ENCODE measurements at regions not wholly inside any gene's neighbourhood (a gene's known extent, or its start where the extent isn't known, plus 50 kb on each side); places are given as distances from the start of the nearest gene placed in this dataset.

GRCh38 chr7:155864991-155865690 is 52.9 kb upstream of the SHH start:
- ChIA-PET CTCF (no interaction called here), POLR2A (no interaction called here)
- Mint-ChIP-seq H3K4me3 (no peak overlapping the region), H3K27ac (no peak overlapping the region), H3K9me3 (no peaks in the 10 kb centered on the region), H3K27me3 (peaks cover 8% of the 10 kb centered on the region), H3K36me3 (ENCODE audit: low read depth) (no peaks in the 10 kb centered on the region), H3K4me1 (no peaks in the 10 kb centered on the region)
- TF ChIP-seq CTCF (IDR thresholded peaks at IDR 0.05): no peak
- intact Hi-C loops (cut with micrococcal nuclease): no loop called here
- ATAC-seq (ENCODE audit: low read depth) (no peak), DNase-seq (no peak)

GRCh38 chr7:155864271-155864985 is 52.2 kb upstream of the SHH start:
- intact Hi-C loops (cut with micrococcal nuclease): no loop called here

GRCh38 chr7:155863721-155864151 is 51.5 kb upstream of the SHH start:
- Mint-ChIP-seq H3K9me3 (no peaks in the 10 kb centered on the region), H3K36me3 (ENCODE audit: low read depth) (no peaks in the 10 kb centered on the region), H3K4me1 (no peaks in the 10 kb centered on the region), H3K4me3 (no peak overlapping the region), H3K27me3 (peaks cover 8% of the 10 kb centered on the region), H3K27ac (no peak overlapping the region)
- intact Hi-C loops (cut with micrococcal nuclease): no loop called here
- CTCF ChIA-PET: no interaction called here
- ATAC-seq (ENCODE audit: low read depth) (no peak), DNase-seq (no peak)
- POLR2A ChIA-PET: no interaction called here
- TF ChIP-seq CTCF (IDR thresholded peaks at IDR 0.05): no peak

More at GRCh38 chr7:155864271-155864985, 52.2 kb upstream of the SHH start:
- Mint-ChIP-seq H3K36me3 (ENCODE audit: low read depth) (no peaks in the 10 kb centered on the region), H3K4me1 (no peaks in the 10 kb centered on the region), H3K9me3 (no peaks in the 10 kb centered on the region), H3K27me3 (peaks cover 8% of the 10 kb centered on the region), H3K27ac (no peak overlapping the region), H3K4me3 (no peak overlapping the region)
- TF ChIP-seq CTCF (IDR thresholded peaks at IDR 0.05): no peak
- CTCF ChIA-PET: no interaction called here
- DNase-seq (no peak), ATAC-seq (ENCODE audit: low read depth) (no peak)
- POLR2A ChIA-PET: no interaction called here

- ChIA-PET CTCF (no interaction called here), POLR2A (no interaction called here)
- Mint-ChIP-seq H3K4me3 (no peak overlapping the region), H3K36me3 (ENCODE audit: low read depth) (no peaks in the 10 kb centered on the region), H3K27ac (no peak overlapping the region), H3K9me3 (no peaks in the 10 kb centered on the region), H3K4me1 (no peaks in the 10 kb centered on the region), H3K27me3 (peaks cover 8% of the 10 kb centered on the region)
- intact Hi-C loops (cut with micrococcal nuclease): no loop called here
- no peak for TF ChIP-seq CTCF (IDR thresholded peaks at IDR 0.05)
- ATAC-seq (ENCODE audit: low read depth) (no peak), DNase-seq (no peak)
Measured at GRCh38 chr7:155862123-155862892, 50.0 kb upstream of the SHH start.

Measured in activated B cell treated with CpG ODN at 0.5 μM for 24 hours (primary cell).